GM21515 (cell line): ENCODE measurements at regions not wholly inside any gene's neighbourhood (a gene's known extent, or its start where the extent isn't known, plus 50 kb on each side); places are given as distances from the start of the nearest gene placed in this dataset.
"Not testable (repeated sequence)": the region's sequence is repeated elsewhere in the genome, so short reads cannot be mapped to it uniquely, and the experiment has no call there.

Experiments
- ATAC-seq: cut with Tn5 transposase; IDR thresholded peaks from one replicate; pipeline ENCODE4 v1.9.1; 2021; ENCODE audit not compliant: unreplicated experiment

GRCh38 chr3:519026-519425, 322.5 kb downstream of the CHL1 start:
- ATAC-seq, result no peak

DNA sequence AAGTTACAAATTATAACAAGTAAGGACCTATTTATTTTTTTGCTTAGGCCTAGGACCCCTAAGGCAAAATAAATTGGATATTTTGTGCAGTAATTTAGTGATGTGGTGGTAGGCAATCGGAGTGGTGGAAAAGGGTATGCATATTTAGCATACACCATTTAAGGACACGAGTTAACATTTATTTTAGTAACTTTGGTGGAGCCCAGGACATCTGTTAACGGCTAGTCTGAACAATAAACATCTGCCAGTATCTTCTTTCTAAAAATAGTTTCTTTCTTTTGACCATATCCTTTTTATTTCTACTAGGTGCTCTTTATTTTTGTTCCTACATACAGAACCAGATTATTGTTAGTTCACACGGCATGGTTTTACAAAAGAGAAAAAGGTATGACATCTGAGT, 326.3 kb downstream of the CHL1 start:
- ATAC-seq, result no peak

GRCh38 chr3:525415-525814, 328.9 kb downstream of the CHL1 start:
- no peak for ATAC-seq

DNA sequence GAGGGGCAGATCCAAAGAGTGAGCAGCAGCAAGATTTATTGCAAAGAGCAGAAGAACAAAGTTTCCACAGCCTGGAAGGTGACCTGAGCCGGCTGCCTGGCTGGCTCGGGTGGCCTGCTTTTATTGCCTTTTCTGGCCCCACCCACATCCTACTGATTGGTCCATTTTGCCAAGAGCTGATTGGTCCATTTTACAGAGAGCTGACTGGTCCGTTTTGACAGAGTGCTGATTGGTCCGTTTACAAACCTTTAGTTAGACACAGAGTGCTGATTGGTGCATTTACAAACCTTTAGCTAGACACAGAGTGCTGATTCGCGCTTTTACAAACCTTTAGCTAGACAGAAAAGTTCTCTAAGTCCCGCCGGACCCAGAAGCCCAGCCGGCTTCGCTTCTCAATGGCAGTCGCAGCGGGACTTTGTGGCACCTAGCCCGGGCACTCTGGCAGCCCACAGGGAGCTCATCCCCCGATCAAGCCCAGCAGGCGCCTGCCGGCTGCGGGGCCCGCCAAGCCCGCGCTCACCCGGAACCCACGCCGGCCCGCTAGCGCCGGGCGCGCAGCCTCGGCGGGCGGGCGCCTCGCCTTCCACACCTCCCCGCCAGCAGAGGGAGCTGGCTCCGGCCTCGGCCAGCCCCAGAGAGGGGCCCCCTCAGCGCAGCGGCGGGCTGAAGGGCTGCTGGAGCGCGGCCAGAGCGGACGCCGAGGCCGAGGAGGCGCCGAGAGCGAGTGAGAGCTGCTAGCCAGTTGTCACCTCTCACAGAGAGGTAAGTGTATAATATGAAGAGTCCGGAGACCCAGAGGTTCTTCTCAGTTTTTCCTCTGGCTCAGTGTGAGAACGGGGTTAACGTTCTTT, 339.2 kb downstream of the CHL1 start:
- no peak for ATAC-seq

DNA sequence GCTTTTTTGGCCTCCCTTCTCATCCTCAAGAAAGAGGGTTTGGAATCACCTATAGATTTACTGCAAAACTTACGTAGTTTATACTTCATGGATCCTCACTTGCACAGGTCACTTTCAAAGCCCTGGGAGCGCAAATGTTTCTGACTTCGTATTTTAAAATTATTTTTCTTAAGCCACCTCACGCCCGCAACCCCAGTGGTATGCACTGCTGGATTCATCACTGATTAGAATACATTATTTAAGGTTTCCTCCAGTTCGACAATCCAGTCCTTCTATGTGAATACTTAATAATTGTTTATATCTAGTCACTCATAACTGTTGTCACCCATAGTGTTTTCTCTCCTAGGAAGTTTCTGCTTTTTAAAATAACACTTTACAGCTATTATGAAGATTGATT, 339.9 kb downstream of the CHL1 start:
- no peak for ATAC-seq

- no peak for ATAC-seq
Measured at GRCh38 chr3:541062-541801, 344.7 kb downstream of the CHL1 start.

DNA sequence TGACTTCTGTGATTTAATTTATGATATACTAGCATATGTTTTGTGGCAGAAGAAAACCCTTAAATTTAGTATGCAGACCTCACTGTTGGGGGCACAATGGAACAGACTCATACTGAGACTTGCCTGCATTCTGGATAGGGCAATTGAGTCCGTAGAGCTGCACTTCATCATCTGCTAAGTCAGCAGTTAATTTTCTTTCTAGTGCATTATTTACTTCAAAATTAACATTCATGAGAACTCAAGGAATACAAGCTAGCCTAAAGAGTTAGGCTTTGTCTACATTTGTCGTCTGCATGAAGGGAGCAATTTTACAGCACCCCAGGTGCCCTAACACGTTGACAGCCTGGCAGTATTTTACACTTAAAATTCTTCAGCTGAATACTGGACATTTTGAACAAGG, 345.5 kb downstream of the CHL1 start:
- no peak for ATAC-seq

DNA sequence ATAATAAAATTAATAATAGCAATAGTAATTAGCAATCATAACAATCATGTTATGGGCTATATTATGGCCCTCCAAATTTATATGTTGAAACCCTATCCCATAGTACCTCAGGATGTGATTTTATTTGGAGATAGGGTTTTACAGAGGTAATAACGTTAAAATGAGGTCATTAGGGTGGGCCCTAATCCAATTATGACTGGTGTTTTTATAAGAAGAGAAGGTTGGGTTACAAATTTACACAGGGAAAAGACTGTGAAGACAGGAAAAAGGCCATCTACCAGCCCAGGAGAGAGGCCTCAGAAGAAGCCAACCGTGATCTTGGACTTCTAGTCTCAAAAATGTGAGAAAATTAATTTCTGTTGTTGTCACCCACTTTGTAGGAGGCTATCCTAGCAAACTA, 353.1 kb downstream of the CHL1 start:
- no peak for ATAC-seq

DNA sequence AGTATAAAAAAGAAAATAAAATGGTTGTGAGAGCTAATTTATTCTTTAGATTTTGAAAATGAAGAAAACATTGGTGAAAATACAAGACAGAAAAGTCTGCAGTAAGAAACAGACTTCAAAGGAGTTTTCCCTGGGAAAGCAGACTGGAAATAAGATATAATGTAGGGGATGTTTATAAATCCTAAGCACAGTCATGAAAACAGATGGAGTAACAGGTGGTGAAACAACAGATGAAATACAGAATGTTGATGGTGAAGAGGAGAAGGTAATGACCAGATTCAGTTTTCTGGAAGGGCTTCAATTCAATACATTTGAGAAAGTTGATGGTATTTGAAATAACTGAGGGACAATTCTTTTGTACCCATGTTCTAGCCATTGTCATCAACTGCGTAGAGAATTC, 353.9 kb downstream of the CHL1 start:
- ATAC-seq, result no peak

DNA sequence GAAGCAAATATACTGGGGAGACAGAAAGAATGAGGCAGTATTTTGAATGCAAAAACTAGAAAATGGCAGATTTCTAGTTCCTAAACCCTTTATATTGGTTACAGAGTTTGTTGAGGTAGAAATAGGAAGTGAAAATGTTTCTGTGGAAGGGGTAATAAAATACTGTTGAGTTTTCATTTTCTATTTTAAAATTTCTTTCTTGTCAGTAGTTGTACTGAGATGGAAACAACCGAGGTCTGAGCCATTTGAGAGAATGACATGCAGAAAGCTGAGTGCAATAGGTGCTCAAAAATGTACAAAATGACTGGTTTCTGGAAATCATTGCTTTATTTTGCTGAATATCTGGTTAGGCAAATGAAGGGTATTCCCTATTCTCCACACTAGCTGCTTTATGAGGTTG, 361.4 kb downstream of the CHL1 start:
- peak; percentile 98 for ATAC-seq

DNA sequence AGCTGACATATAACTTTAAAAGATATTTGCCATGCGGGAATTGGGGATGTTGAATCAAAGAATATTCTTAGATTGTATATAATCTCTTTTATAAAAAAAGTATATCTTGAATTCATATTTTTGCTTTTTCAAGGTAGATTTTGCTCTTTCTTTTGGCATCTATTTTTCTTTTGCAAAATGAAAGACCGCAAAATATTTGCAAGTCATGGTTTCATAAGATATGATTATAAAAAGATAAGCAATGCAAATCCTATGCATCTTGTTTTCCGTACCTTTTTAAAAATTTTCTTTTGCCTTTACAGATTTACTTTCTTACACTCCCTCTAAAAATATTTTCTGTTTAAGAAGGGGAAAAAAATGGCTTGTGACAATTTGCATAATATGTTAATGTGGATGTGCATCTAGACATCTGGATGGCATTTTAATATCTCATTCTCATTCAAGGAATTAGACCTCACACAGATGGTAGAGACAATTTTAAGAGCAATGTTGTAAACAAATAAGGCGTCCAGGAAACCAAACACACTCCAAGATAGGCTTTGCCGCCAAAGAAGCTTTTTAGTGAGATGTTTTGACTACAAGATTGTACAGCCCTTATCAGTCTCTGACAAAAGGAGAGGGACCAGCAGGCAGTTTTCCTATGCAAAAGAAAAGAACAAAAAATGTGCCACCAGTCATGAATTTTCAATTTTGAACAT, 371.1 kb downstream of the CHL1 start:
- no peak for ATAC-seq

DNA sequence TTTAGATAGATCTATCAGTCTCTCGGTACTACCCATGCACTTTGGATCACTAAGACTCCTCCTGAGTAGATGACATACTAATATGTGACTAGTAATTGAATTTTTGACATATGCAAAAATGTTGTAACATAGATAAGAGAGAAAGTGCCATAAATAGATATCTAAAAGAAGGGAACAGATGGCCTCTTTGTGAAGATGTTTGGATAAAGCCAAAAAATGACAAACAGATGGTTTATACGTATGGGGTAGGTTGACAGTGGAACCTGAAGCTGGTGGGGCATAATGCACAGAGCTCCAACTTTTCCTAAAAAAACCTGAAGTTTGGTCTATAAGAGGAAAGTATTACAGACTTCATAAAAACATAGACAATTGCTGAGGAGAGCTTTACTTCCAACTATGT, 383.0 kb downstream of the CHL1 start:
- ATAC-seq, result not testable (repeated sequence)

- ATAC-seq, result not testable (repeated sequence)
Measured at GRCh38 chr3:589066-589465, 392.5 kb downstream of the CHL1 start.

GRCh38 chr3:597304-597703, 400.7 kb downstream of the CHL1 start:
- not testable (repeated sequence) for ATAC-seq

- not testable (repeated sequence) for ATAC-seq
Measured at GRCh38 chr3:597746-598145, 401.2 kb downstream of the CHL1 start.

DNA sequence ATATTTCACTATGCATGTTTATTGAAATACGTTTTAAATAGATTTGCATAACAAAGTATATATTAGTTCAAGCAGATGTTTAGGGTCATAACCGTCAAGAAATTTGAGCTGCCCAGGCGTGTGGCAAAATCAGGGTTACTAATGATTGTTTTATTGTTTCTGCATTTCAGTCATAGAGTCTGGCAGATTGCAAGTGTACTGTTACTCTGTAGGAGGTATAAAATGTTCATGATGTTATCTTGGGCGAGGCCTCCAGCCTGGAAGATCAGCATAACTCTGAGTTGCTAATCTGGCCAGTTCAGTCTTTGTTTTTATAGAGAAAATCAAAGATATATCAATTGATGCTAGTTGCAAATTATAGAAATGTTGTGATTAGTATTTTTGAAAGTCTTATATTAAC, 410.9 kb downstream of the CHL1 start:
- ATAC-seq, result not testable (repeated sequence)

DNA sequence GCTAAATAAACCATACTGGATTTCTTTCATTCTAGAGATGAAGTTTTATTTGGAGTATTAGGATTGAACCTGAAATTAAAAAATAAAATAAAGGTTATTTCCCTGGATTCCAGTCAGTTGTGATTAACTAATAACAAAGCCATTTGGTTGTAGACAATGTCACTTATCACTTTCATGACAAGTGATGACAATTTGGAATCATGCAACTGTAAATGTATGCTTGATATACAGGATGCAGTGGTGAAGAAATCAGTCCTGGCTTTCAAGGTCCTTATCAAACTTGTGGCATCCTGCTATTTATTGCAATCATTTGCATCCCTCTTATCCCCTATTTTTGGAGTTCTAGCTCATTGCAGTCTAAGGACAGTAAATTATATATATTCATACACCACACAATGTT, 425.2 kb downstream of the CHL1 start:
- no peak for ATAC-seq

DNA sequence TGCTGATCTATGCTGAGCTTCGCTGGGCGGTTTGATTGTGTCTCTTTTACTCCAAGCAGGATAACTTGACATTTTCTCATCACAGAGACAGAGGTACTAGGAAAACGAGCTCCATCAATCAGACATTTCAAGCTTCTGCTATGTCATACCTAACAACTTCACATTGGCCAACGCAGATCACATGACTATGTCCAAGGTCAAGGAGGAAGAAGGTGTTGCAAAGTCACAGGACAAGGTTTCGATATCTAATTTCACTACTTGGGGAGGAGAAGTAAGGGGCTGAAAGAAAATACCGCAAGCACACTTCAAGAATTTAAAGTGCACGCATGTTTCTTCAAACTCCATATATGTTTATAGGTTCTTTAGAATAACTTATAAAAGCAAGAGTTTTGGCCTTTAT, 425.8 kb downstream of the CHL1 start:
- no peak for ATAC-seq

DNA sequence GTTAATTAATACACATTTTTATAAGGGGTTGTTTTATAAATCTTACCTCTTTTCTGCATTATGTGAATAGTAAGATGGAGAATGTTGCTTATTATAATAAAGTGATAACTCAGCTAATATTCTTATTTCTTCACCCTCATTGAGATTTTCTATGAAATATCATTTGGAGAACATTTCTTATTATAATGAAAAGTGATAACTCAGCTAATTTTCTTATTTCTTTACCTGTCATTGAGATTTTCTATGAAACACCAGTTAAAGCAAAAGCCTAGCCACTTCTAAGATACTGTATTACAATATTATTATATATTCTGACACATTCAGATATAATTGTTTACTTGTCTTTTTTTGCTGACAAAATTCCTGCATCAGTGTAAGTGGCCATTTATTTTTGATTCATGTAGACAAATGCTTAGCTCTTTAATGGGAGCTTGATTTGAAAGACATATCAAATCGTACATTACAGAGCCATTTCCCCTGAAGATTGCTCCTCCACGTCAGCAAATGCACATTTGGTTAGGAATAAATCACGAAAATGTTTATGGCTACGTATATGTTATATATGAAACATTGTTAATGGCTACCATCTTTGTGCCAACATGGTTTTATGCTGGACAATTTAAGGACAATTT, 427.5 kb downstream of the CHL1 start:
- ATAC-seq, result no peak

DNA sequence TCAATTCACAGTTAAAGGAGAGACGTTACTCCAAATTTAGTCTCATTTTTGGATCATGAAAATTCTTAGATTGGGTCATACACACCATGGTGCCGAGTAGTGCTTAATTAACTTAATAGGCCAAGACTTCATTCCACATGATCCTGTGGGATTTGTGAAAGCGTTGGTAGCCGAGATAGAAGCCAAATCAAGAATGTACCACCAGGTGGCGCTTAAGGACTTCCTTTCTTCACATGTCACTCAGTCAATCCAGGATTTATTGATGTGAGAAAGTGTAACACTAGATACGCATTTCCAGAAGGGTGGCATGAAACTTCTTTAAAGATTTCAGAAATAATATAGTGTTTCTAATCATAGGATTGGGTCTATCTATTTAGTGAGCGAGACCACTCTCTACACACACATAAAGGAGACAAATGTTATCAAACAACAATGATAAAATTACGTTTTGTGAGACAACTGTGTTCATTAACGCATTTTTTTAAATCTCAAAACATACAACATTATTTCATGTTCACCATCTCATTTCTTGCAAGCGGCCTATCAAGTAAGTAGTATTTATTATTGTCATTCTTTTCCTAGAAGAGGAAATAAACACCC, 436.1 kb downstream of the CHL1 start:
- ATAC-seq, result peak; percentile 91

- no peak for ATAC-seq
Measured at GRCh38 chr3:634511-634910, 437.9 kb downstream of the CHL1 start.
